K562 (cell line): ENCODE measurements at regions not wholly inside any gene's neighbourhood (a gene's known extent, or its start where the extent isn't known, plus 50 kb on each side); places are given as distances from the start of the nearest gene placed in this dataset.

Experiments used
- ATAC-seq: fragments of 200-7000 bp; cut with Tn5 transposase; 3 replicates; pipeline ENCODE4 v1.9.1; 2020; ENCODE audit warnings: moderate library complexity
- BruUV-seq: library from RNA; stranded (reverse); fragments of 400-500 nt; replicated peaks from 2 replicates; lab custom pipeline; 2021; lab: Mats Ljungman, UMichigan
- CTCF ChIA-PET: fragments of 300-600 bp; formaldehyde crosslinking; extraction: SDS; loops from one replicate; lab custom pipeline; 2021; ENCODE audit warnings: low intra/inter-chr PET ratio; lab: Yijun Ruan, JAX
- POLR2A ChIA-PET: fragments of 300-600, 350-650 bp; sonication (Branson Sonifier 250); formaldehyde crosslinking; extraction: SDS; loops from one replicate; lab custom pipeline; 2021; ENCODE audit warnings: antibody characterized with exemption, inconsistent platforms; lab: Yijun Ruan, JAX
- DNase-seq, 4 experiments: peaks; one replicate each; pipeline versions ENCODE4 v3.0.0 to v3.0.0-alpha.2; 2011 to 2018; ENCODE audit warnings: low spot score in 3 of 4, mixed read lengths in 3 of 4; ENCODE audit errors: extremely low read depth in 1 of 4
- FAIRE-seq: peaks from 2 replicates; lab custom pipeline; 2011; peaks lifted over from hg19 to GRCh38; lab: Jason Lieb, UNC
- H2AFZ ChIP-seq: 2 replicates; pipeline ENCODE4 v1.6.0; 2011; ENCODE audit warnings: low read depth, low read length, control low read depth, inconsistent platforms
- H3K27ac ChIP-seq: fragments of 200-600 bp; 3 replicates; pipeline ENCODE4 v1.8.0; 2011; ENCODE audit warnings: low read depth, mild to moderate bottlenecking, control low read depth, inconsistent platforms, low read length, moderate library complexity, mixed read lengths; ENCODE audit errors: extremely low read depth
- H3K27me3 ChIP-seq, 2 experiments: fragments of 300-600 bp in 1 of 2; 2 replicates in 1 of 2; 3 replicates in 1 of 2; pipeline versions ENCODE4 v1.6.0 to v1.8.0; 2011; ENCODE audit warnings: inconsistent platforms in 2 of 2, low read length in 2 of 2, mild to moderate bottlenecking in 1 of 2, mixed read lengths in 1 of 2, moderate library complexity in 1 of 2; ENCODE audit not compliant: control insufficient read depth in 2 of 2, insufficient read depth in 2 of 2
- H3K36me3 ChIP-seq: fragments of 300-600 bp; 3 replicates; pipeline ENCODE4 v1.8.0; 2011; ENCODE audit warnings: mild to moderate bottlenecking, low read length, inconsistent platforms; ENCODE audit not compliant: control insufficient read depth, insufficient read depth
- H3K4me1 ChIP-seq, 2 experiments: fragments of 200-600 bp in 1 of 2; replicated peaks in 1 of 2; 2 replicates in 1 of 2; 3 replicates in 1 of 2; pipeline versions ENCODE4 v1.5.1 to v1.8.0; 2011; ENCODE audit warnings: inconsistent platforms in 2 of 2, low read length in 2 of 2, mild to moderate bottlenecking in 1 of 2, mixed read lengths in 1 of 2, moderate library complexity in 1 of 2; ENCODE audit not compliant: control insufficient read depth in 2 of 2, insufficient read depth in 2 of 2
- H3K4me2 ChIP-seq: 2 replicates; pipeline ENCODE4 v1.6.1; 2011; ENCODE audit warnings: low read length, control low read depth, inconsistent platforms, mixed read lengths; ENCODE audit not compliant: insufficient read depth
- H3K4me3 ChIP-seq: fragments of 200-600 bp; sonication (generic), shearing (Covaris generic); 2 replicates; pipeline ENCODE4 v1.5.1; 2016; ENCODE audit warnings: control low read depth, inconsistent platforms
- H3K79me2 ChIP-seq: fragments of 200-600 bp; 3 replicates; pipeline ENCODE4 v1.8.0; 2011; ENCODE audit warnings: low read length, inconsistent platforms; ENCODE audit not compliant: control insufficient read depth, insufficient read depth
- H3K9ac ChIP-seq, 2 experiments: 2 replicates each; pipeline versions ENCODE4 v1.6.0 to v1.6.1; 2011; ENCODE audit warnings: low read depth in 2 of 2, low read length in 2 of 2, control low read depth in 1 of 2, inconsistent platforms in 1 of 2, mild to moderate bottlenecking in 1 of 2, mixed read lengths in 1 of 2; ENCODE audit not compliant: insufficient read depth in 1 of 2
- H3K9me1 ChIP-seq: one replicate; pipeline ENCODE4 v1.6.0; 2011; ENCODE audit warnings: inconsistent platforms, mild to moderate bottlenecking, low read length, moderate library complexity; ENCODE audit not compliant: control insufficient read depth, insufficient read depth
- H3K9me3 ChIP-seq: replicated peaks from 2 replicates; pipeline ENCODE4 v1.5.1; 2011; ENCODE audit warnings: low read depth, low read length, inconsistent platforms; ENCODE audit not compliant: control insufficient read depth, insufficient read depth
- H4K20me1 ChIP-seq: replicated peaks from 2 replicates; pipeline ENCODE4 v1.6.1; 2011; ENCODE audit warnings: low read length, inconsistent platforms, mixed read lengths; ENCODE audit not compliant: control insufficient read depth, insufficient read depth
- ETV6 ChIP-seq, 3 experiments: fragments of 150-350 bp in 1 of 3; sonication (generic) in 1 of 3; formaldehyde crosslinking in 1 of 3; IDR thresholded peaks; 2 replicates each; pipeline versions ENCODE4 v1.6.1 to v1.8.0; 2014 to 2022; ENCODE audit warnings: borderline replicate concordance in 2 of 3, low read depth in 2 of 3, antibody characterized with exemption in 1 of 3, low read length in 1 of 3, mild to moderate bottlenecking in 1 of 3, missing genetic modification reagents in 1 of 3
- HLTF ChIP-seq: fragments of 450-650 bp; IDR thresholded peaks from 2 replicates; pipeline ENCODE4 v1.6.1; 2016
- NFYB ChIP-seq: IDR thresholded peaks from 2 replicates; pipeline ENCODE4 v1.6.1; 2011; ENCODE audit warnings: mild to moderate bottlenecking, moderate library complexity; ENCODE audit not compliant: insufficient read length; ENCODE audit errors: extremely low read depth
- PHTF2 ChIP-seq: fragments of 250-450 bp; sonication (Bioruptor Pico); IDR thresholded peaks from 2 replicates; pipeline ENCODE4 v1.5.0; 2021; ENCODE audit warnings: mild to moderate bottlenecking
- ZFP30 ChIP-seq: fragments of 250-450 bp; sonication (Bioruptor Pico); IDR thresholded peaks from 2 replicates; pipeline ENCODE4 v1.8.0; 2022; ENCODE audit warnings: moderate library complexity, mild to moderate bottlenecking, inconsistent platforms, borderline replicate concordance
- ZNF436 ChIP-seq: fragments of 250-450, 450-650 bp; sonication (Bioruptor Pico); formaldehyde crosslinking; IDR thresholded peaks from 2 replicates; pipeline ENCODE4 v1.7.0; 2020; ENCODE audit warnings: mild to moderate bottlenecking
- ZNF445 ChIP-seq: fragments of 250-450 bp; sonication (Bioruptor Pico); IDR thresholded peaks from 2 replicates; pipeline ENCODE4 v1.4.0; 2020; ENCODE audit warnings: low read depth, mild to moderate bottlenecking, moderate library complexity
- ZNF696 ChIP-seq: fragments of 250-450 bp; sonication (Bioruptor Pico); conservative IDR thresholded peaks from 2 replicates; pipeline ENCODE4 v1.4.0; 2020; ENCODE audit warnings: mild to moderate bottlenecking, moderate library complexity
- ZNF699 ChIP-seq: fragments of 250-450 bp; sonication (Bioruptor Pico); IDR thresholded peaks from 2 replicates; pipeline ENCODE4 v1.8.0; 2021; ENCODE audit warnings: mild to moderate bottlenecking, moderate library complexity; ENCODE audit not compliant: insufficient replicate concordance
- WGBS: fragments of 100-300 bp; shearing (Covaris generic); methylation state at CpG from one replicate; pipeline ENCODE4 v1.1.6; 2016; ENCODE audit warnings: low coverage, mixed read lengths; ENCODE audit not compliant: insufficient coverage; ENCODE audit errors: missing lambda C conversion rate; 5-methylcytosine and 5-hydroxymethylcytosine counted together
- in situ Hi-C: fragments of 300-500 bp; cut with MboI; formaldehyde crosslinking; loops from 4 replicates; pipeline ENCODE4 v1.15.0; 2018; ENCODE audit warnings: inconsistent platforms, mixed read lengths
- intact Hi-C: fragments of 100-400 bp; cut with micrococcal nuclease; formaldehyde crosslinking; loops from 2 replicates; pipeline ENCODE4 v1.14.2; 2022
- TF ChIP-seq, protein P1 (sequence below): sonication (generic); formaldehyde crosslinking; IDR thresholded peaks from 2 replicates; pipeline ENCODE4 v1.8.0; 2022; ENCODE audit warnings: mild to moderate bottlenecking, missing genetic modification reagents
- TF ChIP-seq, protein P2 (sequence below): fragments of 200-800 bp; sonication (Bioruptor generic); IDR thresholded peaks from 2 replicates; pipeline ENCODE4 v1.6.1; 2017; ENCODE audit warnings: missing genetic modification characterization, missing compliant biosample characterization

DNA sequence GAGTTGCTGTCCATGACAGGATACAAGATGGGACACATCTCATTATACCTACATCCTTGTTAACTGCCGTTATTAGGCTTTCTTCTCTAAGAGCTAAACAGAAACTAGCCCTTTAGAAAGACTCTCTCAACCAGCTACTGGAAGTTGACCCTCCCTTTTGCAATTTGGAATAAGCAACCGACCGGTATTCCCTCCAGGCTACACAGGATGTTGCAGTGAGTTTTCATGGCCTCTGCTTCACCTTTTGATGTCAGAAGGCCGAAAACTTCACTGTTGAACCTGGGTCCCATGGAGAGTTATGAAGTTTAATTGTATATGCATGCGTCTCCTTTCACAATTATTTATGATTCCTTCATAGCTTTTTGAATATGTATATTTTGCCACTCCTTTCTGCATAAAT lies 1042.5 kb upstream of the SPRY2 start:
- no peaks in the 10 kb centered on the region; a peak in 1 of 5 replicates for H3K4me1 ChIP-seq
- BruUV-seq, result no TSS peak
- H3K4me2 ChIP-seq, result no peak overlapping the region
- H4K20me1 ChIP-seq, result no peaks in the 10 kb centered on the region
- DNase-seq, result no peak
- no peak overlapping the region for H3K27ac ChIP-seq
- CTCF ChIA-PET, result no interaction called here
- H3K4me3 ChIP-seq, result no peak overlapping the region
- intact Hi-C loops (no loop called here), in situ Hi-C loops (no loop called here)
- no peak for TF ChIP-seq ZNF436 (CRISPR knock-in tag)
- TF ChIP-seq ZFP30 (CRISPR knock-in tag), result no peak
- TF ChIP-seq NFYB, result no peak
- no peak for TF ChIP-seq ZNF699
- no peak for TF ChIP-seq ZNF445 (CRISPR knock-in tag)
- no peak for TF ChIP-seq ETV6 (IDR thresholded peaks at IDR 0.05; ENCODE audit: borderline replicate concordance in 1 of 2, low read depth in 2 of 2, low read length in 1 of 2)
- TF ChIP-seq ETV6 (CRISPR knock-in tag; IDR thresholded peaks at IDR 0.05; ENCODE audit: borderline replicate concordance), result no peak
- TF ChIP-seq HLTF, result no peak
- no peak for TF ChIP-seq ZNF696 (CRISPR knock-in tag)
- TF ChIP-seq PHTF2, result no peak
- TF ChIP-seq, protein P1, sequence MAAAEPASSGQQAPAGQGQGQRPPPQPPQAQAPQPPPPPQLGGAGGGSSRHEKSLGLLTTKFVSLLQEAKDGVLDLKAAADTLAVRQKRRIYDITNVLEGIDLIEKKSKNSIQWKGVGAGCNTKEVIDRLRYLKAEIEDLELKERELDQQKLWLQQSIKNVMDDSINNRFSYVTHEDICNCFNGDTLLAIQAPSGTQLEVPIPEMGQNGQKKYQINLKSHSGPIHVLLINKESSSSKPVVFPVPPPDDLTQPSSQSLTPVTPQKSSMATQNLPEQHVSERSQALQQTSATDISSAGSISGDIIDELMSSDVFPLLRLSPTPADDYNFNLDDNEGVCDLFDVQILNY, result no peak
- TF ChIP-seq, protein P2, sequence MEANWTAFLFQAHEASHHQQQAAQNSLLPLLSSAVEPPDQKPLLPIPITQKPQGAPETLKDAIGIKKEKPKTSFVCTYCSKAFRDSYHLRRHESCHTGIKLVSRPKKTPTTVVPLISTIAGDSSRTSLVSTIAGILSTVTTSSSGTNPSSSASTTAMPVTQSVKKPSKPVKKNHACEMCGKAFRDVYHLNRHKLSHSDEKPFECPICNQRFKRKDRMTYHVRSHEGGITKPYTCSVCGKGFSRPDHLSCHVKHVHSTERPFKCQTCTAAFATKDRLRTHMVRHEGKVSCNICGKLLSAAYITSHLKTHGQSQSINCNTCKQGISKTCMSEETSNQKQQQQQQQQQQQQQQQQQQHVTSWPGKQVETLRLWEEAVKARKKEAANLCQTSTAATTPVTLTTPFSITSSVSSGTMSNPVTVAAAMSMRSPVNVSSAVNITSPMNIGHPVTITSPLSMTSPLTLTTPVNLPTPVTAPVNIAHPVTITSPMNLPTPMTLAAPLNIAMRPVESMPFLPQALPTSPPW, result no peak
- H3K9ac ChIP-seq, result no peak overlapping the region
- ATAC-seq, result peak; percentile 31; the same call in 1 of the 3 replicates
- H3K9me1 ChIP-seq, result no peaks in the 10 kb centered on the region
- WGBS, result 11% methylated on average over 5 of the region's 5 CpGs
- FAIRE-seq, result no peak
- no peaks in the 10 kb centered on the region for H3K79me2 ChIP-seq
- H3K9me3 ChIP-seq, result no peaks in the 10 kb centered on the region
- POLR2A ChIA-PET, result no interaction called here
- H3K36me3 ChIP-seq, result no peaks in the 10 kb centered on the region
- no peaks in the 10 kb centered on the region for H3K27me3 ChIP-seq
- H2AFZ ChIP-seq, result 0 out of 2 replicates have a peak overlapping the region, but pooled peaks have one; percentile 44
